ENCODE measurements at regions not wholly inside any gene's neighbourhood (a gene's known extent, or its start where the extent isn't known, plus 50 kb on each side); places are given as distances from the start of the nearest gene placed in this dataset.

- intact Hi-C loops (cut with DNase I, micrococcal nuclease) = no loop called here
- ATAC-seq (no peak), DNase-seq (no peak)
These were observed 468.6 kb upstream of the ARID1B start for GRCh38 chr6:156308604-156309003.

- no peak for DNase-seq
- intact Hi-C loops (cut with DNase I, micrococcal nuclease) = no loop called here
- no peak for ATAC-seq
These were observed 470.6 kb upstream of the ARID1B start for GRCh38 chr6:156306531-156306930.

GRCh38 chr6:156283091-156283490 lies 494.1 kb upstream of the ARID1B start:
- no peak for DNase-seq
- intact Hi-C loops (cut with DNase I, micrococcal nuclease) = no loop called here
- ATAC-seq = no peak

GRCh38 chr6:156282087-156282486 lies 495.1 kb upstream of the ARID1B start:
- DNase-seq = no peak
- intact Hi-C loops (cut with DNase I, micrococcal nuclease) = no loop called here
- no peak for ATAC-seq

GRCh38 chr6:156281266-156281665 lies 495.9 kb upstream of the ARID1B start:
- intact Hi-C loops (cut with DNase I, micrococcal nuclease) = no loop called here
- no peak for ATAC-seq

GRCh38 chr6:156280065-156280464 lies 497.1 kb upstream of the ARID1B start:
- intact Hi-C loops (cut with DNase I, micrococcal nuclease) = no loop called here
- ATAC-seq = no peak
- DNase-seq = no peak

More at GRCh38 chr6:156281266-156281665, 495.9 kb upstream of the ARID1B start:
- DNase-seq = no peak

GRCh38 chr6:156279261-156279969 lies 497.8 kb upstream of the ARID1B start:
- intact Hi-C loops (cut with DNase I, micrococcal nuclease) = no loop called here
- DNase-seq (no peak), ATAC-seq (peak; percentile 26)

GRCh38 chr6:156273065-156273711 lies 504.0 kb upstream of the ARID1B start:
- ATAC-seq = no peak
- no peak for DNase-seq
- intact Hi-C loops (cut with DNase I, micrococcal nuclease) = no loop called here

- intact Hi-C loops (cut with DNase I, micrococcal nuclease) = no loop called here
- DNase-seq = no peak
- ATAC-seq = no peak
These were observed 507.3 kb upstream of the ARID1B start for GRCh38 chr6:156269751-156270369.

- DNase-seq = no peak
- ATAC-seq = no peak
- intact Hi-C loops (cut with DNase I, micrococcal nuclease) = no loop called here
These were observed 508.3 kb upstream of the ARID1B start for GRCh38 chr6:156268849-156269248.

GRCh38 chr6:156262014-156262413 lies 515.2 kb upstream of the ARID1B start:
- DNase-seq = no peak
- no peak for ATAC-seq
- intact Hi-C loops (cut with DNase I, micrococcal nuclease) = no loop called here

GRCh38 chr6:156260815-156261214 lies 516.4 kb upstream of the ARID1B start:
- no peak for DNase-seq
- ATAC-seq = no peak
- intact Hi-C loops (cut with DNase I, micrococcal nuclease) = no loop called here

GRCh38 chr6:156258981-156259380 lies 518.2 kb upstream of the ARID1B start:
- intact Hi-C loops (cut with DNase I, micrococcal nuclease) = no loop called here
- no peak for ATAC-seq
- DNase-seq = no peak

GRCh38 chr6:156256161-156256560 lies 521.0 kb upstream of the ARID1B start:
- ATAC-seq (no peak), DNase-seq (no peak)
- intact Hi-C loops (cut with DNase I, micrococcal nuclease) = no loop called here

GRCh38 chr6:156254240-156254639 lies 522.9 kb upstream of the ARID1B start:
- DNase-seq = no peak
- intact Hi-C loops (cut with DNase I, micrococcal nuclease) = no loop called here
- ATAC-seq = no peak

GRCh38 chr6:156250593-156250992 lies 526.6 kb upstream of the ARID1B start:
- DNase-seq (no peak), ATAC-seq (no peak)
- intact Hi-C loops (cut with DNase I, micrococcal nuclease) = no loop called here

- intact Hi-C loops (cut with DNase I, micrococcal nuclease) = no loop called here
These were observed 535.0 kb upstream of the ARID1B start for GRCh38 chr6:156242206-156242605.

GRCh38 chr6:156231026-156231765 lies 546.0 kb upstream of the ARID1B start:
- no peak for ATAC-seq
- no peak for DNase-seq
- intact Hi-C loops (cut with DNase I, micrococcal nuclease) = no loop called here

More at GRCh38 chr6:156242206-156242605, 535.0 kb upstream of the ARID1B start:
- no peak for ATAC-seq
- DNase-seq = no peak

- intact Hi-C loops (cut with DNase I, micrococcal nuclease) = no loop called here
- ATAC-seq (no peak), DNase-seq (no peak)
These were observed 557.2 kb upstream of the ARID1B start for GRCh38 chr6:156219973-156220372.

- intact Hi-C loops (cut with DNase I, micrococcal nuclease) = no loop called here
- ATAC-seq = no peak
- DNase-seq = no peak
These were observed 571.5 kb upstream of the ARID1B start for GRCh38 chr6:156205678-156206077.
